ENCODE measurements at regions not wholly inside any gene's neighbourhood (a gene's known extent, or its start where the extent isn't known, plus 50 kb on each side); places are given as distances from the start of the nearest gene placed in this dataset.
"Not testable (repeated sequence)": the region's sequence is repeated elsewhere in the genome, so short reads cannot be mapped to it uniquely, and the experiment has no call there.

GRCh38 chr7:149666360-149666945 is 106.9 kb downstream of the ZNF467 start:
- Histone ChIP-seq H3K27ac (no peak overlapping the region), H3K4me3 (no peak overlapping the region), H3K9me3 (no peaks in the 10 kb centered on the region), H3K4me1 (no peaks in the 10 kb centered on the region), H3K36me3 (no peaks in the 10 kb centered on the region), H3K27me3 (no peaks in the 10 kb centered on the region), H3K9ac (ENCODE audit: low read depth in 2 of 2, low read length in 2 of 2) (no peak overlapping the region)
- intact Hi-C loops (cut with DNase I) = no loop called here
- no peak for TF ChIP-seq CTCF (IDR thresholded peaks at IDR 0.05)
- no peak for DNase-seq

- DNase-seq; H3K27ac ChIP-seq; H3K27me3 ChIP-seq; H3K9me3 ChIP-seq; H3K4me1 ChIP-seq; H3K4me3 ChIP-seq; intact Hi-C loops (cut with DNase I); H3K9ac ChIP-seq (ENCODE audit: low read depth in 2 of 2, low read length in 2 of 2); H3K36me3 ChIP-seq: not testable (repeated sequence)
These were observed 107.8 kb downstream of the ZNF467 start for GRCh38 chr7:149665618-149666017.

- intact Hi-C loops (cut with DNase I) = loop anchor here (5.0 kb wide), 1 partner anchor 78 kb away; no protein-coding TSS in a partner anchor
- Histone ChIP-seq H3K4me1 (no peaks in the 10 kb centered on the region), H3K36me3 (no peaks in the 10 kb centered on the region), H3K4me3 (no peak overlapping the region), H3K27ac (no peak overlapping the region), H3K27me3 (no peaks in the 10 kb centered on the region), H3K9me3 (no peaks in the 10 kb centered on the region), H3K9ac (ENCODE audit: low read depth in 2 of 2, low read length in 2 of 2) (no peak overlapping the region)
- TF ChIP-seq CTCF (IDR thresholded peaks at IDR 0.05) = no peak
- DNase-seq = no peak
These were observed 108.7 kb downstream of the ZNF467 start for GRCh38 chr7:149664666-149665065.

- no peak overlapping the region for H3K9ac ChIP-seq (ENCODE audit: low read depth in 2 of 2, low read length in 2 of 2)
- no peaks in the 10 kb centered on the region for H3K4me1 ChIP-seq
- H3K9me3 ChIP-seq = no peaks in the 10 kb centered on the region
- DNase-seq = no peak
- intact Hi-C loops (cut with DNase I) = loop anchor here (5.0 kb wide), 1 partner anchor 78 kb away; no protein-coding TSS in a partner anchor
- H3K27me3 ChIP-seq = no peaks in the 10 kb centered on the region
- TF ChIP-seq CTCF (IDR thresholded peaks at IDR 0.05) = no peak
- no peak overlapping the region for H3K4me3 ChIP-seq
- no peaks in the 10 kb centered on the region for H3K36me3 ChIP-seq
- H3K27ac ChIP-seq = no peak overlapping the region
These were observed 109.2 kb downstream of the ZNF467 start for GRCh38 chr7:149664176-149664575.

- intact Hi-C loops (cut with DNase I) = loop anchor here (5.0 kb wide), 1 partner anchor 80 kb away; no protein-coding TSS in a partner anchor
- Histone ChIP-seq H3K9me3 (no peaks in the 10 kb centered on the region), H3K27me3 (no peaks in the 10 kb centered on the region), H3K4me3 (no peak overlapping the region), H3K4me1 (no peaks in the 10 kb centered on the region), H3K27ac (no peak overlapping the region), H3K9ac (ENCODE audit: low read depth in 2 of 2, low read length in 2 of 2) (no peak overlapping the region), H3K36me3 (no peaks in the 10 kb centered on the region)
- peak; percentile 77 for DNase-seq
- peak; percentile 32 for TF ChIP-seq CTCF (IDR thresholded peaks at IDR 0.05)
These were observed 110.7 kb downstream of the ZNF467 start for GRCh38 chr7:149662591-149663095.

- Histone ChIP-seq H3K9me3 (no peaks in the 10 kb centered on the region), H3K9ac (ENCODE audit: low read depth in 2 of 2, low read length in 2 of 2) (no peak overlapping the region), H3K4me1 (no peaks in the 10 kb centered on the region), H3K27ac (no peak overlapping the region), H3K27me3 (no peaks in the 10 kb centered on the region), H3K36me3 (no peaks in the 10 kb centered on the region), H3K4me3 (no peak overlapping the region)
- no peak for DNase-seq
- intact Hi-C loops (cut with DNase I) = no loop called here
- TF ChIP-seq CTCF (IDR thresholded peaks at IDR 0.05) = no peak
These were observed 117.6 kb downstream of the ZNF467 start for GRCh38 chr7:149655784-149656183.

Data from colonic mucosa (tissue), 4 donors.